Subcutaneous abdominal adipose tissue (tissue), 5 donors: ENCODE measurements at regions not wholly inside any gene's neighbourhood (a gene's known extent, or its start where the extent isn't known, plus 50 kb on each side); places are given as distances from the start of the nearest gene placed in this dataset.
"Not testable (repeated sequence)": the region's sequence is repeated elsewhere in the genome, so short reads cannot be mapped to it uniquely, and the experiment has no call there.

Source experiments
- H3K27ac ChIP-seq: one replicate; pipeline ENCODE4 v1.7.0; 2013; ENCODE audit warnings: low read depth, mild to moderate bottlenecking, inconsistent platforms, low read length, moderate library complexity
- H3K27me3 ChIP-seq, 5 donors: one replicate each; pipeline ENCODE4 v1.7.0; 2013; ENCODE audit warnings: low read length in 5 of 5, inconsistent platforms in 1 of 5; ENCODE audit not compliant: control insufficient read depth in 5 of 5, insufficient read depth in 4 of 5
- H3K36me3 ChIP-seq, 5 donors: one replicate each; pipeline ENCODE4 v1.7.0; 2013; ENCODE audit warnings: low read length in 5 of 5; ENCODE audit not compliant: control insufficient read depth in 5 of 5, insufficient read depth in 5 of 5
- H3K4me1 ChIP-seq, 5 donors: one replicate each; pipeline ENCODE4 v1.7.0; 2013; ENCODE audit warnings: low read length in 5 of 5, mild to moderate bottlenecking in 3 of 5, moderate library complexity in 1 of 5; ENCODE audit not compliant: control insufficient read depth in 5 of 5, insufficient read depth in 5 of 5
- H3K4me3 ChIP-seq, 5 donors: one replicate each; pipeline ENCODE4 v1.7.0; 2013; ENCODE audit warnings: low read length in 5 of 5, low read depth in 1 of 5
- H3K9ac ChIP-seq, 5 donors: one replicate each; pipeline ENCODE4 v1.7.0; 2013; ENCODE audit warnings: low read length in 5 of 5, mild to moderate bottlenecking in 4 of 5, moderate library complexity in 3 of 5
- H3K9me3 ChIP-seq, 5 donors: one replicate each; pipeline ENCODE4 v1.7.0; 2013; ENCODE audit warnings: low read length in 5 of 5; ENCODE audit not compliant: control insufficient read depth in 5 of 5
- donor health status: healthy.
- donor health status: healthy.
- donor health status: healthy.
- donor health status: healthy.
- donor health status: healthy.

- no peak overlapping the region for H3K27ac ChIP-seq
- no peak overlapping the region for H3K4me3 ChIP-seq
- H3K36me3 ChIP-seq: no peaks in the 10 kb centered on the region
- no peaks in the 10 kb centered on the region for H3K4me1 ChIP-seq
- no peak overlapping the region for H3K9ac ChIP-seq
- H3K27me3 ChIP-seq: no peaks in the 10 kb centered on the region
- H3K9me3 ChIP-seq: peaks cover 0 to 7% (median 3%) of the 10 kb centered on the region in 5 donors
These were observed 55.0 kb upstream of the PPP1R2C start for GRCh38 chrX:42832764-42833549.

- not testable (repeated sequence) for H3K4me1 ChIP-seq, H3K9ac ChIP-seq, H3K27me3 ChIP-seq, H3K36me3 ChIP-seq, H3K9me3 ChIP-seq, H3K4me3 ChIP-seq, H3K27ac ChIP-seq
These were observed 55.6 kb upstream of the PPP1R2C start for GRCh38 chrX:42833550-42833940.

- Histone ChIP-seq H3K9ac (no peak overlapping the region), H3K4me1 (no peaks in the 10 kb centered on the region), H3K27ac (no peak overlapping the region), H3K36me3 (no peaks in the 10 kb centered on the region), H3K27me3 (no peaks in the 10 kb centered on the region), H3K4me3 (no peak overlapping the region), H3K9me3 (peaks cover 0 to 3% (median 0%) of the 10 kb centered on the region in 5 donors)
These were observed 59.3 kb upstream of the PPP1R2C start for GRCh38 chrX:42837101-42837726.

- peaks cover 0 to 3% (median 0%) of the 10 kb centered on the region in 5 donors for H3K9me3 ChIP-seq
- H3K27ac ChIP-seq: no peak overlapping the region
- H3K4me1 ChIP-seq: no peaks in the 10 kb centered on the region
- no peak overlapping the region for H3K4me3 ChIP-seq
- H3K27me3 ChIP-seq: no peaks in the 10 kb centered on the region
- H3K36me3 ChIP-seq: no peaks in the 10 kb centered on the region
- H3K9ac ChIP-seq: no peak overlapping the region
These were observed 59.8 kb upstream of the PPP1R2C start for GRCh38 chrX:42837747-42838146.

GRCh38 chrX:42839632-42840031, 61.7 kb upstream of the PPP1R2C start:
- Histone ChIP-seq H3K4me1 (no peaks in the 10 kb centered on the region), H3K27me3 (peaks cover 0 to 4% (median 0%) of the 10 kb centered on the region in 5 donors), H3K9me3 (peaks cover 0 to 3% (median 0%) of the 10 kb centered on the region in 5 donors), H3K9ac (no peak overlapping the region), H3K27ac (no peak overlapping the region), H3K4me3 (no peak overlapping the region), H3K36me3 (no peaks in the 10 kb centered on the region)

GRCh38 chrX:42846741-42847140, 68.8 kb upstream of the PPP1R2C start:
- Histone ChIP-seq H3K27ac (no peak overlapping the region), H3K27me3 (peaks cover 0 to 9% (median 0%) of the 10 kb centered on the region in 5 donors), H3K4me3 (no peak overlapping the region)

GRCh38 chrX:42855259-42855658, 77.3 kb upstream of the PPP1R2C start:
- H3K27ac ChIP-seq: no peak overlapping the region
- H3K36me3 ChIP-seq: no peaks in the 10 kb centered on the region

More at GRCh38 chrX:42846741-42847140, 68.8 kb upstream of the PPP1R2C start:
- Histone ChIP-seq H3K4me1 (no peaks in the 10 kb centered on the region), H3K9ac (no peak overlapping the region), H3K36me3 (no peaks in the 10 kb centered on the region), H3K9me3 (peaks cover 0 to 9% (median 2%) of the 10 kb centered on the region in 5 donors)

GRCh38 chrX:42857766-42858165, 79.8 kb upstream of the PPP1R2C start:
- H3K9me3 ChIP-seq: peaks cover 0 to 4% (median 0%) of the 10 kb centered on the region in 5 donors
- no peaks in the 10 kb centered on the region for H3K4me1 ChIP-seq
- no peak overlapping the region for H3K27ac ChIP-seq
- H3K9ac ChIP-seq: no peak overlapping the region
- H3K4me3 ChIP-seq: no peak overlapping the region
- peaks cover 0 to 3% (median 0%) of the 10 kb centered on the region in 5 donors for H3K27me3 ChIP-seq
- no peaks in the 10 kb centered on the region for H3K36me3 ChIP-seq

More at GRCh38 chrX:42855259-42855658, 77.3 kb upstream of the PPP1R2C start:
- Histone ChIP-seq H3K9me3 (peaks cover 0 to 4% (median 0%) of the 10 kb centered on the region in 5 donors), H3K9ac (no peak overlapping the region), H3K27me3 (peaks cover 0 to 6% (median 0%) of the 10 kb centered on the region in 5 donors), H3K4me1 (no peaks in the 10 kb centered on the region), H3K4me3 (no peak overlapping the region)

- Histone ChIP-seq H3K27me3 (no peaks in the 10 kb centered on the region), H3K9me3 (peaks cover 0 to 3% (median 0%) of the 10 kb centered on the region in 5 donors), H3K4me3 (no peak overlapping the region), H3K27ac (no peak overlapping the region), H3K36me3 (no peaks in the 10 kb centered on the region), H3K9ac (no peak overlapping the region), H3K4me1 (no peaks in the 10 kb centered on the region)
These were observed 91.0 kb upstream of the PPP1R2C start for GRCh38 chrX:42869011-42869410.
